GM20431 (cell line): ENCODE measurements at regions not wholly inside any gene's neighbourhood (a gene's known extent, or its start where the extent isn't known, plus 50 kb on each side); places are given as distances from the start of the nearest gene placed in this dataset.
"Not testable (repeated sequence)": the region's sequence is repeated elsewhere in the genome, so short reads cannot be mapped to it uniquely, and the experiment has no call there.

Experiments
- in situ Hi-C: fragments of 300-500 bp; cut with MseI, MboI; formaldehyde crosslinking; loops from one replicate; pipeline ENCODE4 v1.15.0; 2020; ENCODE audit warnings: low sequenced_read_pairs; ENCODE audit not compliant: unreplicated experiment

DNA sequence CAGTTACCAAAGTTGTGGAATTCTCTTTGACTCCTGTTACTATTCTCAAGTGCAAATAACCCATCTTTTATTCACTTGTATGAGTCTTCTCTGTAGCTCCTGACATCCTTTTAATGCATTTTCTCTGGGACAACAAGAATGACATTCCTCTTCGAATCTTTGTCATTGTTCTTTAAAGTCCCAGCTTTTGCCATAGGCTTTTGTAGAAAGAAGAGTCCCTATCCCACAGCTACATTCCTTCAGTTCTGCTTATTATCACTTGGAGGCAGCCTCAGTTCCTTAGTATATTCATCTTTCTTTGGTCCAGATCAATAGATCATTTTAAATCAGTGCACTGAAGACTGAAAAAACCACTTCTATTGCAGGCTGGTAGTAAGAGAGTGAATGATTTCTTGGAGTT, 560.2 kb downstream of the DACH1 start:
- in situ Hi-C loops: no loop called here

DNA sequence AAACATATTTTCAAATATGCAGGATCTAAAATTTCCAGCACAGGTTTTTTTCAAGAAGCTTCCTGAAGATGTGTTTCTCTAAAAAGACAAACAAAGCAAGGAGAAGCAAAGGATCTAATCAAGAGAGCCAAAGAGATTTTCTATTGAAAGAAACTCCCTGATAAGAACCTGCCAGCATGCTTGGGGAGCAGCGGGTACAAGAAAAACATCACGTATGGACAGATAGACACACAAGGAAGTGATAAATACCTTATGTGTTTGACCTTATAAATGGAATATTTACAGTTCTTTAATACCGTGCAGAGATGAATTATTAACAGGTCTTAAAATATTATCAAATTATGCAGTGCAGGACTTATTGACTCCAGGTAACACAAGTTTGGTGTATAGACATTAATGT, 562.1 kb downstream of the DACH1 start:
- in situ Hi-C loops: no loop called here

DNA sequence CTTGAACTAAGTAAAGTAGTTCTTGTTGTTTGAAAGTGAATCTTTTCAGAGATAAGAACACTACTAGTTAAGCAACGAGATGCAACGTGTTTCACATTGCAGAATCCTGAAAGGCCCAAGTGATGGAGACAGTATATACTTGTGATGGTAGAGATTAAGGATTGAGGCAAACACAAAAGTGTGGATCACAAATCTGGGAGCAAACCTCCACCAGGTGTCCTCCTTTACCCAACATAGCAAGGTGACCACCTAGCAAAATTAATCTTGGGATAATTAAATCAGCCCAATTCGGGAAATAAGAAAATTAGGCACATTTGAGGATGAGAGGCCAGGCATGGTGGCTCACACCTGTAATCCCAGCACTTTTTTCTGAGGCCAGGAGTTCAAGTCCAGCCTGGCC, 563.9 kb downstream of the DACH1 start:
- in situ Hi-C loops: no loop called here

GRCh38 chr13:71300602-71301001, 566.4 kb downstream of the DACH1 start:
- in situ Hi-C loops: no loop called here

- in situ Hi-C loops: no loop called here
Measured at GRCh38 chr13:71291842-71292146, 575.2 kb downstream of the DACH1 start.

DNA sequence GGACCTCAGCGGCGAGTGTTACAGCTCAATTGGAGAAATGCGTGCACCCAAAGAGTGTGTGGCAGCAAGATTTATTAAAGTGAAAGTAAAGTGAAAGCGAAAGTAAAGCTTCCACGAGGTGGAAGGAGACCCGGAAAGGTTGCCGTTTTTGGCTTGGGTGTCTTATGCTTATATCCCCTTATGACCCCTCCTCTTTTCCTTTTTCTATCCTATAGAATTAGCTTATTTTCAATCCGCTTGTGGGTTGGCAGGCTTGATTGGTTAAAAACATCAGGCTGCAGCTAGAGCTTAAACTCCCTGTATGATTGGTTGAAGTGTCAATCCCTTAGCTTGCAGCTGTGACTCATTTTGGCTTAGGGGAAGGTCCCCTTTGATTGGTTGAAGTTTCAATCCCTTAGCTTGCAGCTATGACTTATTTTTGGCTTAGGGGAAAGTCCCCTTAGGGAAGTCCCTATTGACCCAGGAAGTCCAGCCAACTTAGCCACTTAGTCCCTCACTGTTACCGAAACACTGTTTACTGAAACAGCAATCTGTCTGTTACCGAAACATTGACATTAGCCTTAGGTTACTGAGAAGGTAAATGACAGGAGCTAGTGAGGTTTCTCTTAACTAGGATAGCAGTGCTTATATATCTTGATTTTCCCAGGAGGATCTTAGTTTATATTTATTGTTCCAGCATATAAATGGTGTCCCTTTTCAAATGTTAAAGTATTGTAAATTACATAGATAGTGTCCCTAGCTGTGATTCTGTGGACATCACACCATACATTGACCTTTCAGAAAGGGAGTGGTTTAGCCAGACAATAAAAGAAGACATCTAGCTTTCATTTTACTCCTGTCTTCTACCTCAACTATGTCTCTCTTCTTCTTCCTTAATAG, 575.8 kb downstream of the DACH1 start:
- in situ Hi-C loops: no loop called here

GRCh38 chr13:71289980-71290379, 577.0 kb downstream of the DACH1 start:
- in situ Hi-C loops: not testable (repeated sequence)

GRCh38 chr13:71285700-71286099, 581.3 kb downstream of the DACH1 start:
- in situ Hi-C loops: no loop called here

GRCh38 chr13:71278512-71278911, 588.5 kb downstream of the DACH1 start:
- in situ Hi-C loops: no loop called here

GRCh38 chr13:71274923-71275608, 591.9 kb downstream of the DACH1 start:
- in situ Hi-C loops: no loop called here

DNA sequence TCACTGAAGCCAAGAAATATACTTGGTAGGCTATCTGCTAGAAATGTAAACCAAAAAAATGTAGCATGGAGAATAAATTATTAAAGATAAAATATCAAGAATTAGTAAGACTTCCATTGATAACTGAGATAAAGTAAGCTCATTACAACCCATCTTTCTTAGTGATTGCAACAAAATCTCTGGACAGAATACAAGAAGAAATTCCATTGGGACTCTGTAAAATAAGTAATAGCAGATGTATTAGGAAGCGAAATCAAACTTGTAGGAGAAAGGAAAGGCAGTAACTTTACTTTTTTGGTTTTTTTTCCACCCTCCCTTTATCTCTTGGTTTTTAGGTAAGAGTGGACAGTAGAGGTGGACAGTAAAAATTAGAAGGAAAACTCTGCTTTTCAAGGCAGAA, 605.7 kb downstream of the DACH1 start:
- in situ Hi-C loops: no loop called here

- in situ Hi-C loops: no loop called here
Measured at GRCh38 chr13:71260246-71260645, 606.8 kb downstream of the DACH1 start.

DNA sequence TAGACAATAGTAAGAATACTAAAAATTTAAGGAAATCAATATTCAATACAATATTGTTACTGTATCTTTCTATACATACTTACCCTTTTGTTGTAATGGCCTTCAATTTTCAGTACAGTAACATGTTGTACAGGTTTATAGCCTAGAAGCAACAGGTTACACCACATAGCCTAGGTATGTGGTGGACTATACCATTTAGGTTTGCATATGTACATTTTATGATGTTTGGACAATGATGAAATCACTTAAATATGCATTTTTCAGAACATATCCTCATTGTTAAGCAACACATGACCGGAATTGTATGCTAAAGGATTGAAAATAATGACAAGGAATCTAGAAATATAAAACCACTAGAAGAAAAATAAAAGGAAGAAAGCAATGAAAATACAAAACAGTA, 611.4 kb downstream of the DACH1 start:
- in situ Hi-C loops: no loop called here

DNA sequence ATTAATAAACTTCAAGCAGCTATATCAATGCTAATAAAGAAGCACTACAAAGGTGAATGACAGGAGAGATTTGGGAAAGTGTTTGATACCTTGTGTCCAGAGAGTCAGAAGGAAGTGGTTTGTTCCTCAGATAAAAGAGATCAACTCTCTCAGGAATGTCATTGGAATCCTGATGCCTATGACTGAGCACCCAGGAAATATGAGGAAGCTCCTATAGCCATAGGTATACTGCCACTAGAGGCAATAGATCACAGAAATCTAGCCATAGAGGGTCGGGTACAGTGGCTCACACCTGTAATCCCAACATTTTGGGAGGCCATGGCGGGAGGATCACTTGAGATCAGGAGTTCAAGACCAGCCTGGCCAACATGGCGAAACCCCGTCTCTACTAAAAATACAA, 612.6 kb downstream of the DACH1 start:
- in situ Hi-C loops: no loop called here

- in situ Hi-C loops: no loop called here
Measured at GRCh38 chr13:71252184-71252704, 614.8 kb downstream of the DACH1 start.

DNA sequence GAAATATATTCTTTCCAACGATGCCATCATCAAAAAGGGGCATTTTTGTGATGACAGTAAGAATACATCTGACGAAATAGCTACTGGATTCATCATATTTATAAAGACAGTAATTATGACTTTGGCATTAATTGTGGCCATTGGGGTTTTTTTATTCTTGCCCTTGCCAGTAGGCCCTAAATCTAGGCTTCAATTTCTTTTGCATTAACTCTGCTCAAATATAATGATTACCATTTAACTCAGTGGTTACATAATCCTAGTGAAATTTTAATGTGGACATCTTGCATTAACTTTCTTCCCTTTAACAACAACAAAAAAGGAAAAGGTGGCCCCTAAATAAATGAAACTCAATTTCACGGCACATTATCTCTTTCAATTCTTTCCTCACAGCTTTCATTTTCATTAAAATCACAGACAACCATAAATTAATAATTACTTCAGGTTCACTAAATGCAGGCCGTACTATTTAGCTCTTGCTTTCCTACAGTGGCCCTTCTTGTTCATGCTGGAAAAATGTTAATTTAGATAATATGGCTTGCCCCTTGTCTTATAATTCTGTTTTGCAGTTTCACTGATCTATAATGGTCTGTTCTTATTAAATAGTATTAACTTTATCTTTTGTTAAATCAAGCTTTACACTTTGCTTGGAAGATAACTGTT, 615.6 kb downstream of the DACH1 start:
- in situ Hi-C loops: no loop called here

DNA sequence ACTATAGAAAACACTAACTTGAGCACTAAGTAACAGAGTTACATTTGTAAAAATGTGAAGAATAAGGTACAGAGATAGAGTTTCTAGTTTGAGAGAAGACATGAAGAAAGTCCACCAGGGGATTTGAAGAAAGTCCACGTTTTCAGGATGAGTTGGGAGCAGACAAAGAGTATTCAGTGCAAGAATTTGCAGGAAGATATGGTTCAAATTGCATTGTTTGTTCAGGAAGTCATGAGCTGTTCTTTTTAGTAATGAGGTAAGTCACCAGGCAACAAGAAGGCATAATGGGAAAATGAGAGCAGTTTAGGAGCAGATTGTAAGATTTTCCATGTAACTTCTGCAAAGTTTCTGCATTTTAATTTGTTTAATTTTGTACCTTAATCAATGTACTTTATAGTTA, 618.0 kb downstream of the DACH1 start:
- in situ Hi-C loops: no loop called here

DNA sequence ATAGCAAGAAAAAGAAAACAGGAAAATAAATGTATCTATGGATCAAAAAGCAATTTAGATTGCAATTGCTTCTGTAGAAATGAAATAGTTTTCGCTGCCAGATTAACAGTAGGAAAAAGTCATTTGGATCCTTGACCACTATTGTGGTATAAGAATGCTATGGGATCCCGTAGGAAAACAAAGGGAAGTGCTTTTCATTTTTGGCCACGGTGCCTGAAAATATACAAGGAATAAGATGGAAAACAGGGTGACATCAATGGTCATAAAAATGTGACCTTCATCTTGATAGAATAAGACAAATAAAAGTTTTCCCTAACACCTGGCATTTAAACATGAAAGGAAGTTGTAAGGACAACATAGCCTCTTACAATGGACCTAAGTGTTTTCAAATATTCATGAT, 622.8 kb downstream of the DACH1 start:
- in situ Hi-C loops: no loop called here

GRCh38 chr13:71242201-71242600, 624.8 kb downstream of the DACH1 start:
- in situ Hi-C loops: no loop called here

DNA sequence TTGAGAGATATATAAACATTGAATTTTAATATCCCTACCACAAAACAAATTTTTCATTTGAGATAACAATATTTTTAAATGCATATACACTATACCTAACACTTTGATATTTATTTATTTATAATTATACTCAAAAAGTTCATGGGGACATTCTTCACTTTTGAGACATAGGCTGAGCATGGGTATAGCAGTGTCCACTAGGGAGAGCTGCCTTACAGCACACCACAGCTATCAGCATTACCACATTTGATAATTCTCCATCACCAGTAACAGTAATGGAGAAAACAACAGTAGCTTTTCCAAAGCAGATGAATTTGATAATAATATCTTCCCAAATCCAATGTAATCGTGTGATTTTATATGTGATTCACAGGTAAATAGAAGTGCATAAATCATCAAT, 626.1 kb downstream of the DACH1 start:
- in situ Hi-C loops: no loop called here

DNA sequence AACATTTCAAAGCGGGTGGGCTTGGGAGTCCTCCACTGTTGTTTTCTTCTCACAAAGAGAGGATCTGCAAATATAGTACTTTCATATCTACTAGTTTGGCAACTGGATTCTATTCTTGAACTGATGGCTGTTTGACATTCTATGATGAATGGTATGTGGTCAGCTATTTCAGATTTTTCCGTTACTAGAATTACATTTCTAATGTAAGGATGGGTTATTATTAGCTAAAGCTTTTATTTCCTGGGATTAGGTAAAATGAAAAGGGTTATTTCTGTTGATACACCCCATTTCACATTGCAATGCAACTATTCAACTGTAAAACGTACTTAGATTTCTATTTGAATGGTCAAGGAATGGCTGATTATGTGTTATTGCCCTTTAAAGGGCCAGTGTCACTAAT, 629.7 kb downstream of the DACH1 start:
- in situ Hi-C loops: no loop called here
